SK-N-SH treated with all-trans-retinoic acid at 6 μM for 48 hours (cell line): ENCODE measurements at regions not wholly inside any gene's neighbourhood (a gene's known extent, or its start where the extent isn't known, plus 50 kb on each side); places are given as distances from the start of the nearest gene placed in this dataset.

Experiments used
- ATAC-seq: fragments of 200-7000 bp; cut with Tn5 transposase; 3 replicates; pipeline ENCODE4 v1.9.1; 2020; ENCODE audit warnings: mild to moderate bottlenecking, moderate library complexity
- ARNTL ChIP-seq: fragments of 450-650 bp; formaldehyde crosslinking; IDR thresholded peaks from 2 replicates; pipeline ENCODE4 v1.5.0; 2020; ENCODE audit warnings: low read depth, mild to moderate bottlenecking, moderate library complexity, borderline replicate concordance
- BACH2 ChIP-seq: fragments of 250-450 bp; sonication (Bioruptor Pico); IDR thresholded peaks from 2 replicates; pipeline ENCODE4 v1.9.0; 2021; ENCODE audit warnings: mild to moderate bottlenecking, borderline replicate concordance
- CSDC2 ChIP-seq: fragments of 250-450 bp; sonication (Bioruptor Pico); IDR thresholded peaks from 2 replicates; pipeline ENCODE4 v1.5.0; 2020; ENCODE audit warnings: mild to moderate bottlenecking, moderate library complexity
- CSRNP3 ChIP-seq: fragments of 250-450 bp; sonication (Bioruptor Pico); IDR thresholded peaks from 2 replicates; pipeline ENCODE4 v1.5.1; 2021; ENCODE audit warnings: mild to moderate bottlenecking, moderate library complexity
- ESRRG ChIP-seq: fragments of 250-450 bp; sonication (Bioruptor Pico); IDR thresholded peaks from 2 replicates; pipeline ENCODE4 v1.6.1; 2021; ENCODE audit warnings: mild to moderate bottlenecking
- GLIS3 ChIP-seq: fragments of 250-450 bp; sonication (Bioruptor Pico); IDR thresholded peaks from 2 replicates; pipeline ENCODE4 v1.5.0; 2020; ENCODE audit warnings: mild to moderate bottlenecking, moderate library complexity
- ISL1 ChIP-seq: fragments of 250-450 bp; sonication (Bioruptor Pico); IDR thresholded peaks from 2 replicates; pipeline ENCODE4 v2.1.2; 2022; ENCODE audit warnings: mild to moderate bottlenecking, moderate library complexity
- OSR1 ChIP-seq: fragments of 250-450 bp; sonication (Bioruptor Pico); IDR thresholded peaks from 2 replicates; pipeline ENCODE4 v1.8.0; 2022; ENCODE audit warnings: moderate library complexity, mild to moderate bottlenecking, inconsistent platforms
- PATZ1 ChIP-seq: fragments of 250-450 bp; sonication (Bioruptor Pico); IDR thresholded peaks from 2 replicates; pipeline ENCODE4 v1.8.0; 2020; ENCODE audit warnings: mild to moderate bottlenecking, moderate library complexity, borderline replicate concordance
- PPARA ChIP-seq: fragments of 250-450 bp; sonication (Bioruptor Pico); IDR thresholded peaks from 2 replicates; pipeline ENCODE4 v1.5.0; 2020; ENCODE audit warnings: mild to moderate bottlenecking, borderline replicate concordance
- RARB ChIP-seq: fragments of 250-450 bp; sonication (Bioruptor Pico); IDR thresholded peaks from 2 replicates; pipeline ENCODE4 v1.8.0; 2021; ENCODE audit warnings: mild to moderate bottlenecking, moderate library complexity
- SNAI2 ChIP-seq: fragments of 250-450 bp; sonication (Bioruptor Pico); IDR thresholded peaks from 2 replicates; pipeline ENCODE4 v1.5.0; 2020; ENCODE audit warnings: mild to moderate bottlenecking, moderate library complexity
- TCF4 ChIP-seq: fragments of 250-450 bp; sonication (Bioruptor Pico); IDR thresholded peaks from 2 replicates; pipeline ENCODE4 v1.8.0; 2021; ENCODE audit warnings: mild to moderate bottlenecking, moderate library complexity, borderline replicate concordance
- TOX ChIP-seq: fragments of 250-450 bp; sonication (Bioruptor Pico); IDR thresholded peaks from 2 replicates; pipeline ENCODE4 v1.8.0; 2021; ENCODE audit warnings: mild to moderate bottlenecking, moderate library complexity, borderline replicate concordance
- TSHZ2 ChIP-seq: fragments of 250-450 bp; sonication (Bioruptor Pico); IDR thresholded peaks from 2 replicates; pipeline ENCODE4 v1.5.0; 2020; ENCODE audit warnings: mild to moderate bottlenecking, moderate library complexity
- ZC3H10 ChIP-seq: fragments of 250-450 bp; sonication (Bioruptor Pico); IDR thresholded peaks from 2 replicates; pipeline ENCODE4 v1.5.1; 2021; ENCODE audit warnings: mild to moderate bottlenecking, moderate library complexity
- ZFP3 ChIP-seq: fragments of 250-450 bp; sonication (Bioruptor Pico); IDR thresholded peaks from 2 replicates; pipeline ENCODE4 v1.5.0; 2020; ENCODE audit warnings: mild to moderate bottlenecking, moderate library complexity
- ZFP30 ChIP-seq: fragments of 450-650 bp; formaldehyde crosslinking; IDR thresholded peaks from 2 replicates; pipeline ENCODE4 v1.5.0; 2022; ENCODE audit warnings: mild to moderate bottlenecking, moderate library complexity
- ZNF565 ChIP-seq: fragments of 450-650 bp; formaldehyde crosslinking; conservative IDR thresholded peaks from 2 replicates; pipeline ENCODE4 v1.5.0; 2020; ENCODE audit warnings: low read depth, mild to moderate bottlenecking, moderate library complexity
- ZNF8 ChIP-seq: fragments of 450-650 bp; formaldehyde crosslinking; IDR thresholded peaks from 2 replicates; pipeline ENCODE4 v1.5.0; 2020; ENCODE audit warnings: mild to moderate bottlenecking, moderate library complexity
- TF ChIP-seq, protein P1 (sequence below): fragments of 250-450 bp; sonication (Bioruptor Pico); IDR thresholded peaks from 2 replicates; pipeline ENCODE4 v1.8.0; 2021; ENCODE audit warnings: low read depth, mild to moderate bottlenecking, moderate library complexity, borderline replicate concordance
- TF ChIP-seq, protein P2 (sequence below): fragments of 250-450 bp; sonication (Bioruptor Pico); IDR thresholded peaks from 2 replicates; pipeline ENCODE4 v1.5.1; 2020; ENCODE audit warnings: low read depth, mild to moderate bottlenecking, moderate library complexity

GRCh38 chr20:52441710-52442109 is 250.1 kb upstream of the ZFP64 start:
- no peak for TF ChIP-seq TOX (CRISPR knock-in tag)
- TF ChIP-seq RARB: no peak
- no peak for TF ChIP-seq OSR1
- TF ChIP-seq GLIS3 (CRISPR knock-in tag): no peak
- TF ChIP-seq ARNTL (CRISPR knock-in tag): no peak
- TF ChIP-seq, protein P1, sequence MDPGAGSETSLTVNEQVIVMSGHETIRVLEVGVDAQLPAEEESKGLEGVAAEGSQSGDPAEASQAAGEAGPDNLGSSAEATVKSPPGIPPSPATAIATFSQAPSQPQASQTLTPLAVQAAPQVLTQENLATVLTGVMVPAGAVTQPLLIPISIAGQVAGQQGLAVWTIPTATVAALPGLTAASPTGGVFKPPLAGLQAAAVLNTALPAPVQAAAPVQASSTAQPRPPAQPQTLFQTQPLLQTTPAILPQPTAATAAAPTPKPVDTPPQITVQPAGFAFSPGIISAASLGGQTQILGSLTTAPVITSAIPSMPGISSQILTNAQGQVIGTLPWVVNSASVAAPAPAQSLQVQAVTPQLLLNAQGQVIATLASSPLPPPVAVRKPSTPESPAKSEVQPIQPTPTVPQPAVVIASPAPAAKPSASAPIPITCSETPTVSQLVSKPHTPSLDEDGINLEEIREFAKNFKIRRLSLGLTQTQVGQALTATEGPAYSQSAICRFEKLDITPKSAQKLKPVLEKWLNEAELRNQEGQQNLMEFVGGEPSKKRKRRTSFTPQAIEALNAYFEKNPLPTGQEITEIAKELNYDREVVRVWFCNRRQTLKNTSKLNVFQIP: no peak
- no peak for TF ChIP-seq CSDC2 (CRISPR knock-in tag)
- TF ChIP-seq CSRNP3 (CRISPR knock-in tag): no peak
- no peak for TF ChIP-seq TSHZ2 (CRISPR knock-in tag)
- TF ChIP-seq ZNF8 (CRISPR knock-in tag): no peak
- no peak for TF ChIP-seq ESRRG (CRISPR knock-in tag)
- TF ChIP-seq ZFP3 (CRISPR knock-in tag): no peak
- no peak for TF ChIP-seq SNAI2 (CRISPR knock-in tag)
- TF ChIP-seq TCF4 (CRISPR knock-in tag): no peak
- no peak for TF ChIP-seq ZNF565 (CRISPR knock-in tag)
- TF ChIP-seq, all 23 proteins: peak for 0
- no peak for ATAC-seq

DNA sequence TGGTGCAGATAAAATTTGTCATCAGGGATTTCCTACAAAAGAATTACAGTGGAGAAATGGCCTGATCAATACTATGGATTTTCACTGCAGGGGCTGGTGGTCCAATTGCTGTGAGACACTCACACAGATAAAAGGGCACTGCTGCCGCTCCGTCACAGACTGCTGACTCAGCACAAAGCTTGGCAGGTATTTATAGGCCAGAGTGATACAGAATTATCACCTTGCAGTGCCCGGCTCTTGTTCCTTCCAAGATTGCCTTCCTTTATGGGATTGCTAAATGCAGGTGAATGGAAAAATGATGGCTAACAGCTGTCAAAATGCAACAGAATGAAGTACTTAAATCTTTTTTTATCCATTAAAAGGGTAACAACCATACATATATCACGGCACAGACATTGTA is 247.8 kb upstream of the ZFP64 start:
- TF ChIP-seq ZFP30: no peak
- TF ChIP-seq ZC3H10 (CRISPR knock-in tag): no peak
- TF ChIP-seq PPARA (CRISPR knock-in tag): no peak
- no peak for TF ChIP-seq ZFP3 (CRISPR knock-in tag)
- TF ChIP-seq CSRNP3 (CRISPR knock-in tag): no peak
- ATAC-seq: no peak

- no peak for ATAC-seq
- TF ChIP-seq ZC3H10 (CRISPR knock-in tag): no peak
- TF ChIP-seq RARB: no peak
- no peak for TF ChIP-seq ARNTL (CRISPR knock-in tag)
- TF ChIP-seq ISL1: no peak
- no peak for TF ChIP-seq BACH2 (CRISPR knock-in tag)
- TF ChIP-seq, protein P1: no peak
- no peak for TF ChIP-seq GLIS3 (CRISPR knock-in tag)
- no peak for TF ChIP-seq PATZ1 (CRISPR knock-in tag)
- no peak for TF ChIP-seq CSRNP3 (CRISPR knock-in tag)
- TF ChIP-seq, protein P2, sequence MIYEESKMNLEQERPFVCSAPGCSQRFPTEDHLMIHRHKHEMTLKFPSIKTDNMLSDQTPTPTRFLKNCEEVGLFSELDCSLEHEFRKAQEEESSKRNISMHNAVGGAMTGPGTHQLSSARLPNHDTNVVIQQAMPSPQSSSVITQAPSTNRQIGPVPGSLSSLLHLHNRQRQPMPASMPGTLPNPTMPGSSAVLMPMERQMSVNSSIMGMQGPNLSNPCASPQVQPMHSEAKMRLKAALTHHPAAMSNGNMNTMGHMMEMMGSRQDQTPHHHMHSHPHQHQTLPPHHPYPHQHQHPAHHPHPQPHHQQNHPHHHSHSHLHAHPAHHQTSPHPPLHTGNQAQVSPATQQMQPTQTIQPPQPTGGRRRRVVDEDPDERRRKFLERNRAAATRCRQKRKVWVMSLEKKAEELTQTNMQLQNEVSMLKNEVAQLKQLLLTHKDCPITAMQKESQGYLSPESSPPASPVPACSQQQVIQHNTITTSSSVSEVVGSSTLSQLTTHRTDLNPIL (CRISPR knock-in tag): no peak
- TF ChIP-seq SNAI2 (CRISPR knock-in tag): no peak
- TF ChIP-seq ZFP3 (CRISPR knock-in tag): no peak
Observed at GRCh38 chr20:52438326-52438963, 246.9 kb upstream of the ZFP64 start.
